ENCODE measurements at regions not wholly inside any gene's neighbourhood (a gene's known extent, or its start where the extent isn't known, plus 50 kb on each side); places are given as distances from the start of the nearest gene placed in this dataset.

DNA sequence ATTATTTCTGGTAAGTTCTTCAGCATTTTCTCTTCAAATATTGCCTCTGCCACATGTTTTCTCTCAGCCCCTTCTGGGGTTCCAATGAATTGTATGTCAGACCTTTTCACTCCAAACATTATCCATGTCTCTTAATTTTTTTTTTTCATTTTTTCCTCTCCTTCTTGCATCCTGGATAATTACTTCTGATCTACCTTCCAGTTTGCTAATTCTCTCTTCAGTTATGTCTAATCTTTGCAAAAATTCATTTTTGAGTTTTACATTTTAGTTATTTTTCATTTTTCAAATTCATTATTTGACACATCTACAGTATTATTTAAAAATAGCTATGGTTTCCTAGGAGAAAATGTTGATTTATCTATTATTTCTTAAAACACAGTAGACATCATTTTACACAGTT lies 271.7 kb downstream of the TFAP2B start:
- POLR2A ChIA-PET, result no interaction called here
- Mint-ChIP-seq H3K4me3 (no peak overlapping the region), H3K9me3 (ENCODE audit: insufficient read depth) (peaks cover 3% of the 10 kb centered on the region), H3K27me3 (no peaks in the 10 kb centered on the region), H3K4me1 (no peaks in the 10 kb centered on the region), H3K27ac (no peak overlapping the region)
- Histone ChIP-seq H3K27me3 (replicated peaks in 1 of 4; ENCODE audit: control extremely low read depth in 1 of 4, control insufficient read depth in 3 of 4, insufficient read depth in 4 of 4, low read length in 3 of 4) (no peaks in the 10 kb centered on the region), H3K36me3 (replicated peaks in 1 of 2; ENCODE audit: control extremely low read depth in 1 of 2, control insufficient read depth in 1 of 2, extremely low read depth in 1 of 2, insufficient read depth in 2 of 2, low read length in 1 of 2) (no peaks in the 10 kb centered on the region), H3K9me3 (ENCODE audit: control extremely low read depth in 1 of 3, control insufficient read depth in 2 of 3, insufficient read depth in 1 of 3, low read length in 2 of 3) (peaks cover 0 to 4% (median 3%) of the 10 kb centered on the region in 3 donors), H3K4me3 (ENCODE audit: control extremely low read depth in 1 of 5, extremely low read depth in 1 of 5, insufficient read depth in 1 of 5, low read depth in 2 of 5, low read length in 4 of 5) (no peak overlapping the region), H3K9ac (ENCODE audit: low read length) (no peak overlapping the region), H4K20me1 (ENCODE audit: control insufficient read depth, insufficient read depth, low read length, poor library complexity, severe bottlenecking) (no peaks in the 10 kb centered on the region), H3K4me1 (ENCODE audit: control insufficient read depth in 2 of 2, insufficient read depth in 2 of 2, low read length in 2 of 2) (no peaks in the 10 kb centered on the region), H3K4me2 (replicated peaks; ENCODE audit: low read depth, low read length, poor library complexity, severe bottlenecking) (no peak overlapping the region), H2AFZ (ENCODE audit: insufficient read depth, low read depth, low read length, poor library complexity, severe bottlenecking) (no peak overlapping the region), H3K27ac (ENCODE audit: low read length in 2 of 2) (no peak overlapping the region), H3K79me2 (ENCODE audit: control insufficient read depth, insufficient read depth, low read length) (no peaks in the 10 kb centered on the region)
- CTCF ChIA-PET, result no interaction called here
- DNase-seq (no peak), ATAC-seq (ENCODE audit: low read depth) (no peak)
- intact Hi-C loops (cut with micrococcal nuclease), result no loop called here
- TF ChIP-seq EZH2 (IDR thresholded peaks at IDR 0.05; ENCODE audit: borderline replicate concordance, insufficient read depth, low read depth, low read length, poor library complexity, severe bottlenecking) (no peak), CTCF (IDR thresholded peaks at IDR 0.05) (no peak)

DNA sequence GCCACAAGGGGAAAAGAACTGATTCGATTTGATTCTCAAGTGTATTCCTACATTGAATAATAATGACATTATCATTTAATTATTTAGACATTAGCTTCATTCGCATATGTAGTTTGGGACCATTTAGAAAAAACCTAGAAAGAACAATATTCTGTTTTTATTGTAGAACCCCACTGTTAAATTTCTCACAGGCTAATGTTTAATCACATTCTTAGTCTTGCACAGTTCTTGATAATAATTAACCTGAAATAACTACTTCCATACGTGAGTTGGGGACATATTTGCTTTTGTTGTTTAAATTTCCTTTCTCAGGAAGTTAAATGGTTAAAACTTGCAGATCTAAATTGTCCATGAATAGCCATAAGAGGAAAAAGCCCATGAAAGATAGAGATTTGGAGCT lies 275.2 kb downstream of the TFAP2B start:
- no peaks in the 10 kb centered on the region for H3K36me3 ChIP-seq (replicated peaks in 1 of 2; ENCODE audit: control extremely low read depth in 1 of 2, control insufficient read depth in 1 of 2, extremely low read depth in 1 of 2, insufficient read depth in 2 of 2, low read length in 1 of 2)
- peaks cover 0 to 4% (median 3%) of the 10 kb centered on the region in 3 donors for H3K9me3 ChIP-seq (ENCODE audit: control extremely low read depth in 1 of 3, control insufficient read depth in 2 of 3, insufficient read depth in 1 of 3, low read length in 2 of 3)
- peaks cover 3% of the 10 kb centered on the region for H3K9me3 Mint-ChIP-seq (ENCODE audit: insufficient read depth)
- no peak for DNase-seq
- no peak overlapping the region for H3K4me2 ChIP-seq (replicated peaks; ENCODE audit: low read depth, low read length, poor library complexity, severe bottlenecking)
- no peaks in the 10 kb centered on the region for H3K79me2 ChIP-seq (ENCODE audit: control insufficient read depth, insufficient read depth, low read length)
- no peak overlapping the region for H3K9ac ChIP-seq (ENCODE audit: low read length)
- intact Hi-C loops (cut with micrococcal nuclease), result no loop called here
- H3K4me1 Mint-ChIP-seq, result no peaks in the 10 kb centered on the region
- no peak overlapping the region for H3K4me3 ChIP-seq (ENCODE audit: control extremely low read depth in 1 of 5, extremely low read depth in 1 of 5, insufficient read depth in 1 of 5, low read depth in 2 of 5, low read length in 4 of 5)
- H4K20me1 ChIP-seq (ENCODE audit: control insufficient read depth, insufficient read depth, low read length, poor library complexity, severe bottlenecking), result no peaks in the 10 kb centered on the region
- POLR2A ChIA-PET, result no interaction called here
- H3K27ac ChIP-seq (ENCODE audit: low read length in 2 of 2), result no peak overlapping the region
- no peak overlapping the region for H3K27ac Mint-ChIP-seq
- H3K4me1 ChIP-seq (ENCODE audit: control insufficient read depth in 2 of 2, insufficient read depth in 2 of 2, low read length in 2 of 2), result no peaks in the 10 kb centered on the region
- H3K27me3 ChIP-seq (replicated peaks in 1 of 4; ENCODE audit: control extremely low read depth in 1 of 4, control insufficient read depth in 3 of 4, insufficient read depth in 4 of 4, low read length in 3 of 4), result no peaks in the 10 kb centered on the region
- H3K4me3 Mint-ChIP-seq, result no peak overlapping the region
- TF ChIP-seq CTCF (IDR thresholded peaks at IDR 0.05) (no peak), EZH2 (IDR thresholded peaks at IDR 0.05; ENCODE audit: borderline replicate concordance, insufficient read depth, low read depth, low read length, poor library complexity, severe bottlenecking) (no peak)
- WGBS (ENCODE audit: insufficient coverage), result no CpG with 5 or more reads among the region's 3 CpGs
- no peaks in the 10 kb centered on the region for H3K27me3 Mint-ChIP-seq
- CTCF ChIA-PET, result interaction anchor here (0.9 kb wide), 1 partner anchor 11 kb away, joined by 3 read pairs; no protein-coding TSS in a partner anchor
- no peak for ATAC-seq (ENCODE audit: low read depth)
- no peak overlapping the region for H2AFZ ChIP-seq (ENCODE audit: insufficient read depth, low read depth, low read length, poor library complexity, severe bottlenecking)

All from B cell (primary cell).